ENCODE measurements at regions not wholly inside any gene's neighbourhood (a gene's known extent, or its start where the extent isn't known, plus 50 kb on each side); places are given as distances from the start of the nearest gene placed in this dataset.

- TF ChIP-seq, protein P1, sequence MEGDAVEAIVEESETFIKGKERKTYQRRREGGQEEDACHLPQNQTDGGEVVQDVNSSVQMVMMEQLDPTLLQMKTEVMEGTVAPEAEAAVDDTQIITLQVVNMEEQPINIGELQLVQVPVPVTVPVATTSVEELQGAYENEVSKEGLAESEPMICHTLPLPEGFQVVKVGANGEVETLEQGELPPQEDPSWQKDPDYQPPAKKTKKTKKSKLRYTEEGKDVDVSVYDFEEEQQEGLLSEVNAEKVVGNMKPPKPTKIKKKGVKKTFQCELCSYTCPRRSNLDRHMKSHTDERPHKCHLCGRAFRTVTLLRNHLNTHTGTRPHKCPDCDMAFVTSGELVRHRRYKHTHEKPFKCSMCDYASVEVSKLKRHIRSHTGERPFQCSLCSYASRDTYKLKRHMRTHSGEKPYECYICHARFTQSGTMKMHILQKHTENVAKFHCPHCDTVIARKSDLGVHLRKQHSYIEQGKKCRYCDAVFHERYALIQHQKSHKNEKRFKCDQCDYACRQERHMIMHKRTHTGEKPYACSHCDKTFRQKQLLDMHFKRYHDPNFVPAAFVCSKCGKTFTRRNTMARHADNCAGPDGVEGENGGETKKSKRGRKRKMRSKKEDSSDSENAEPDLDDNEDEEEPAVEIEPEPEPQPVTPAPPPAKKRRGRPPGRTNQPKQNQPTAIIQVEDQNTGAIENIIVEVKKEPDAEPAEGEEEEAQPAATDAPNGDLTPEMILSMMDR (IDR thresholded peaks at IDR 0.05): no peak
- DNase-seq (ENCODE audit: low spot score) (no peak), ATAC-seq (ENCODE audit: low FRiP score) (no peak)
Measured at GRCh38 chr3:34837848-34838741, 801.2 kb upstream of the ARPP21 start.

DNA sequence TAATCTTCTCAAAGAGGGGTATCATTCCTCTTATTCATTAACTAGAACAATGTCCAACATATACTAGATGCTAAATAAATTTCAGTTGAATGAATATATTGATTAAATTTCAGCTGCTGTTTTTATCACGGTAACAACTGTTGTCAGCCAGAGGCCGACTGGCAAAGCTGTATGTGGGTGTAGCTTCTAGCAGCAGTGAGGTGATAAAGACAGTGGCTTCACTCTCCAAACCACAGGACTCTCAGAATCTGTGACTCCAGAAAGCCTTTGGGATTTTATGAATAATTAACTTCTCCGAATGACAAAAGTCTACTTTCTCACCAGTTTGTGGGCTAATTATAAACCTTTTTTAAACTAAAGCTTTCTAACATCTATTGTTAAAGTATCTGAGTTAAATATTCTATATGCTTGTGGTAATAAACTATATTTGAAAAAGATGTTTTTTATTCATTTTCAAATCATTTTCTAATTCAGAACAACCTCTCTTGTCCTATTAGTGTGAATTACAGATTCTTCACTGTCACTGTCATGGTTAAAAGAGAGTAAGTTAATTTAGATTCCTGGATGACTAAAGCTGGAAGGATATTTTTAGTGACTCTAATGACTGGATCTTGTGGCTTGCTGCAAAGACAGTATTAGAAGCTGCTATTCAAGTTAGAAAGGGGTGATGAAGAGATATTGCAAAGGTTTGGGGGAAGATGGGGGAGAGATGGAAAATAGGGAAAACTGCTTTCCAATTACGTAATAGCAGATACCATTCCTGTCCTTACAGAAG is 796.4 kb upstream of the ARPP21 start:
- ATAC-seq (ENCODE audit: low FRiP score) (no peak), DNase-seq (ENCODE audit: low spot score) (no peak)
- TF ChIP-seq, protein P1 (IDR thresholded peaks at IDR 0.05): no peak

DNA sequence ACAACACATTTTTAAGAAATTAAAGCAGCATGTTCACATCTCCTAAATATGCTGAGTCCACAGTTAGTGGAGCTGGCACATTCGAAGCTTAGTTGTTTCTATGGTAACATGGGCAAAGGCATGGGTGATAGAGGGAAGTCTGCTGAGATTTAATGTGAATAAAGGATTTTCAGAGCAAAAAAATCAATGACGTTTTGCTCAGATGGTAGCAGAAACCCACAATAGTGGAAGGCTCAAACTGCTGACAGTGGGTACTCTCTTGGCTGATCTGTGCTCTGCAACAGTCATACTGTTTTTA is 795.1 kb upstream of the ARPP21 start:
- DNase-seq (ENCODE audit: low spot score) (no peak), ATAC-seq (ENCODE audit: low FRiP score) (no peak)
- TF ChIP-seq, protein P1 (IDR thresholded peaks at IDR 0.05): no peak

GRCh38 chr3:34851137-34851536 is 788.2 kb upstream of the ARPP21 start:
- no peak for ATAC-seq (ENCODE audit: low FRiP score)
- TF ChIP-seq, protein P1 (IDR thresholded peaks at IDR 0.05): no peak
- DNase-seq (ENCODE audit: low spot score): no peak

GRCh38 chr3:34852844-34853439 is 786.4 kb upstream of the ARPP21 start:
- TF ChIP-seq, protein P1 (IDR thresholded peaks at IDR 0.05): no peak
- no peak for ATAC-seq (ENCODE audit: low FRiP score)
- DNase-seq (ENCODE audit: low spot score): no peak

- no peak for ATAC-seq (ENCODE audit: low FRiP score)
- TF ChIP-seq, protein P1 (IDR thresholded peaks at IDR 0.05): no peak
- no peak for DNase-seq (ENCODE audit: low spot score)
Measured at GRCh38 chr3:34856081-34856947, 783.0 kb upstream of the ARPP21 start.

All from omental fat pad (tissue), 3 donors.